IPS DF 6.9 (cell line): ENCODE measurements at regions not wholly inside any gene's neighbourhood (a gene's known extent, or its start where the extent isn't known, plus 50 kb on each side); places are given as distances from the start of the nearest gene placed in this dataset.

Experiments
- DNase-seq: peaks from one replicate; pipeline ENCODE4 v3.0.0-alpha.2; 2013; ENCODE audit warnings: low read depth, low spot score
- H3K27ac ChIP-seq: one replicate; pipeline ENCODE4 v1.5.1; 2013; ENCODE audit warnings: low read length, control low read depth
- H3K27me3 ChIP-seq: 2 replicates; pipeline ENCODE4 v1.6.1; 2013; ENCODE audit warnings: mild to moderate bottlenecking, low read length; ENCODE audit not compliant: control insufficient read depth, insufficient read depth
- H3K36me3 ChIP-seq: 2 replicates; pipeline ENCODE4 v1.6.1; 2013; ENCODE audit warnings: low read length; ENCODE audit not compliant: control insufficient read depth, insufficient read depth
- H3K4me1 ChIP-seq: 2 replicates; pipeline ENCODE4 v1.6.1; 2013; ENCODE audit warnings: low read length; ENCODE audit not compliant: control insufficient read depth, insufficient read depth
- H3K4me3 ChIP-seq: 2 replicates; pipeline ENCODE4 v1.5.1; 2013; ENCODE audit warnings: mild to moderate bottlenecking, low read length
- H3K9me3 ChIP-seq: 2 replicates; pipeline ENCODE4 v1.6.1; 2013; ENCODE audit warnings: low read length, inconsistent platforms; ENCODE audit not compliant: control insufficient read depth, insufficient read depth
- WGBS: extraction: QIAGEN DNeasy Blood & Tissue Kit; methylation state at CpG from one replicate; pipeline ENCODE4 v1.1.7; 2013; ENCODE audit warnings: mixed read lengths, missing lambda C conversion rate; ENCODE audit not compliant: insufficient read length, insufficient coverage; 5-methylcytosine and 5-hydroxymethylcytosine counted together

DNA sequence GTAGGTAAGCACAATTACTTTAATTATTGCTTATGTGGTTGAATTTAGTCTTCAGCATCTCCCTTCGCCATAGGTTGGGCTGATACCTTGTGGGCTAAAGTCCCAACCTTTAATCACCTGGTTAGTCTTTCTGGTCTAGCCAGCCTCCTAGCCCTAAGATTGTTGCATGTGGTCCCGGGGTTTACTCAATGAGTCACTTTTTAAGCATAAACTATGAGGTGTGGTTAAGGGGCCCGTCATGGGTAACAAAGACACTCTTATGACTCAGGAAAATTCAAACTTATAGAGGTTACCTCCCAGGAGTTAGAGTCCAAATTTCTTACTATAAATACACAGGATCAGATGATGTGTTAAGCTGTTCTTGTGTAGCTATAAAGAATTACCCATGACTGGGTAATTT lies 841.6 kb downstream of the TRIB2 start:
- Histone ChIP-seq H3K27me3 (no peaks in the 10 kb centered on the region), H3K4me1 (no peaks in the 10 kb centered on the region), H3K4me3 (no peak overlapping the region), H3K27ac (no peak overlapping the region), H3K36me3 (no peaks in the 10 kb centered on the region), H3K9me3 (no peaks in the 10 kb centered on the region)
- DNase-seq, result no peak
- WGBS, result no CpG with 5 or more reads among the region's 3 CpGs

GRCh38 chr2:13560322-13560721 lies 843.6 kb downstream of the TRIB2 start:
- Histone ChIP-seq H3K27me3 (no peaks in the 10 kb centered on the region), H3K4me3 (no peak overlapping the region), H3K36me3 (no peaks in the 10 kb centered on the region), H3K4me1 (no peaks in the 10 kb centered on the region), H3K9me3 (no peaks in the 10 kb centered on the region), H3K27ac (no peak overlapping the region)
- no peak for DNase-seq

GRCh38 chr2:13572466-13572865 lies 855.7 kb downstream of the TRIB2 start:
- no peaks in the 10 kb centered on the region for H3K9me3 ChIP-seq
- no peaks in the 10 kb centered on the region for H3K4me1 ChIP-seq
- WGBS, result no CpG with 5 or more reads among the region's 2 CpGs

DNA sequence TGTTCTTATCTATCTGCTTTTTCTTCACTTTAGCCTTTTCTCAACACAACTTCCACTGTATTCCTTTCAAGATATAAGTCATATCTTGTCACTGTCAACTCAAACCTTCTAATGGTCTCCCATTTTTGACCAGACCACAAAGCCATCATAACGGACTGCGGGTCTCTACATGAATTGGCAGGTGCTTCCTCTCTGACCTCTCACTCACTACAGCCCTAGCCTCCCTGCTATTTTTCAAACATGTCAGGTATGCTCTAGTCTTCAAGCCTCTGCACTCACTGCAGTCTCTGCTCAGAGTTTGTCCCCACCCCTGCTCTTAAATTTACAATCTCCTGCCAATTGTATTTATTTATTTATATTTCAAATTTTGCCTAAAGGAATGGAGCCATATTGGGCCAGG lies 858.1 kb downstream of the TRIB2 start:
- DNase-seq, result no peak
- no peak overlapping the region for H3K27ac ChIP-seq
- H3K4me1 ChIP-seq, result no peaks in the 10 kb centered on the region
- H3K36me3 ChIP-seq, result no peaks in the 10 kb centered on the region
- WGBS, result no CpG with 5 or more reads among the region's 2 CpGs
- no peak overlapping the region for H3K4me3 ChIP-seq
- H3K27me3 ChIP-seq, result no peaks in the 10 kb centered on the region
- H3K9me3 ChIP-seq, result no peaks in the 10 kb centered on the region

More at GRCh38 chr2:13572466-13572865, 855.7 kb downstream of the TRIB2 start:
- Histone ChIP-seq H3K4me3 (no peak overlapping the region), H3K27ac (no peak overlapping the region), H3K27me3 (no peaks in the 10 kb centered on the region), H3K36me3 (no peaks in the 10 kb centered on the region)
- no peak for DNase-seq

- WGBS, result no CpG with 5 or more reads among the region's 2 CpGs
- Histone ChIP-seq H3K27me3 (no peaks in the 10 kb centered on the region), H3K4me1 (no peaks in the 10 kb centered on the region), H3K27ac (no peak overlapping the region), H3K9me3 (no peaks in the 10 kb centered on the region), H3K36me3 (no peaks in the 10 kb centered on the region), H3K4me3 (no peak overlapping the region)
- no peak for DNase-seq
Observed at GRCh38 chr2:13576406-13577036, 859.8 kb downstream of the TRIB2 start.

- Histone ChIP-seq H3K36me3 (no peaks in the 10 kb centered on the region), H3K27me3 (no peaks in the 10 kb centered on the region), H3K27ac (no peak overlapping the region), H3K9me3 (no peaks in the 10 kb centered on the region), H3K4me3 (no peak overlapping the region), H3K4me1 (no peaks in the 10 kb centered on the region)
- DNase-seq, result no peak
- WGBS, result no CpG with 5 or more reads among the region's 1 CpG
Observed at GRCh38 chr2:13578547-13578946, 861.8 kb downstream of the TRIB2 start.

DNA sequence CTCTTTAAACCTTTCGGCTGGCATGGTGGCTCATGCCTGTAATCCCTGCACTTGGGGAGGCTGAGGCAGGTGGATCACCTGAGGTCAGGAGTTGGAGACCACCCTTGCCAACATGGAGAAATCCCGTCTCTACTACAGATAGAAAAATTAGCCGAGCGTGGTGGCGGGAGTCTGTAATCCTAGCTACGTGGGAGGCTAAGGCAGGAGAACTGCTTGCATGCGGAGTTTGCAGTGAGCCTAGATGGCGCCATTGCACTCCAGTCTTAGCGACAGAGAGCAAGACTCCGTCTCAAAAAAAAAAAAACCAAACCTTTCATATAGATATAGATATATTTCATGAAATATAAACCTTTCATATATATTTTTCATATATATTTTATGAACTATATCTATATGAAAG lies 864.7 kb downstream of the TRIB2 start:
- no peaks in the 10 kb centered on the region for H3K36me3 ChIP-seq
- H3K27me3 ChIP-seq, result no peaks in the 10 kb centered on the region
- no CpG with 5 or more reads among the region's 10 CpGs for WGBS
- H3K27ac ChIP-seq, result no peak overlapping the region
- no peak overlapping the region for H3K4me3 ChIP-seq
- no peaks in the 10 kb centered on the region for H3K9me3 ChIP-seq
- peak; percentile 16 for DNase-seq
- no peaks in the 10 kb centered on the region for H3K4me1 ChIP-seq

GRCh38 chr2:13583609-13584008 lies 866.9 kb downstream of the TRIB2 start:
- Histone ChIP-seq H3K36me3 (no peaks in the 10 kb centered on the region), H3K27me3 (no peaks in the 10 kb centered on the region), H3K4me1 (no peaks in the 10 kb centered on the region), H3K27ac (no peak overlapping the region), H3K9me3 (no peaks in the 10 kb centered on the region), H3K4me3 (no peak overlapping the region)
- no peak for DNase-seq

- DNase-seq, result no peak
- no peak overlapping the region for H3K4me3 ChIP-seq
- WGBS, result no CpG with 5 or more reads among the region's 2 CpGs
Observed at GRCh38 chr2:13584020-13584419, 867.3 kb downstream of the TRIB2 start.

GRCh38 chr2:13585732-13586131 lies 869.0 kb downstream of the TRIB2 start:
- Histone ChIP-seq H3K4me3 (no peak overlapping the region), H3K27me3 (no peaks in the 10 kb centered on the region), H3K4me1 (no peaks in the 10 kb centered on the region), H3K9me3 (no peaks in the 10 kb centered on the region), H3K36me3 (no peaks in the 10 kb centered on the region), H3K27ac (no peak overlapping the region)
- DNase-seq, result no peak

More at GRCh38 chr2:13584020-13584419, 867.3 kb downstream of the TRIB2 start:
- Histone ChIP-seq H3K4me1 (no peaks in the 10 kb centered on the region), H3K27me3 (no peaks in the 10 kb centered on the region), H3K27ac (no peak overlapping the region), H3K36me3 (no peaks in the 10 kb centered on the region), H3K9me3 (no peaks in the 10 kb centered on the region)

- Histone ChIP-seq H3K27me3 (no peaks in the 10 kb centered on the region), H3K4me3 (no peak overlapping the region), H3K9me3 (no peaks in the 10 kb centered on the region), H3K4me1 (no peaks in the 10 kb centered on the region), H3K36me3 (no peaks in the 10 kb centered on the region), H3K27ac (no peak overlapping the region)
- WGBS, result no CpG with 5 or more reads among the region's 4 CpGs
- no peak for DNase-seq
Observed at GRCh38 chr2:13596233-13596632, 879.5 kb downstream of the TRIB2 start.
